Activated T-helper 1 cell treated with anti-CD3 and anti-CD28 coated beads, Interleukin-12 subunit alpha, Interleukin-12 subunit beta, Interleukin-2, Interleukin-4 antibody, amounts not matched to agents 30 ng/mL and 10 ng/mL and 1 ng/mL, durations not matched to agents 14 hours and 24 hours and 36 hours (primary cell): ENCODE measurements at regions not wholly inside any gene's neighbourhood (a gene's known extent, or its start where the extent isn't known, plus 50 kb on each side); places are given as distances from the start of the nearest gene placed in this dataset.

ENCODE experiments used
- DNase-seq: peaks from one replicate; pipeline ENCODE4 v3.0.0; 2021; ENCODE audit warnings: low spot score
- H3K27ac Mint-ChIP-seq: one replicate; pipeline ENCODE4 v1.8.0; 2021; ENCODE audit warnings: mild to moderate bottlenecking, mixed read lengths
- H3K27me3 Mint-ChIP-seq: one replicate; pipeline ENCODE4 v1.8.0; 2022; ENCODE audit warnings: mild to moderate bottlenecking, moderate library complexity, mixed read lengths; ENCODE audit not compliant: insufficient read depth
- H3K36me3 Mint-ChIP-seq: one replicate; pipeline ENCODE4 v1.8.0; 2021; ENCODE audit warnings: low read depth, mixed read lengths
- H3K4me1 Mint-ChIP-seq: one replicate; pipeline ENCODE4 v1.8.0; 2021; ENCODE audit warnings: low read depth, mixed read lengths
- H3K4me3 Mint-ChIP-seq: one replicate; pipeline ENCODE4 v1.8.0; 2021; ENCODE audit warnings: mild to moderate bottlenecking, moderate library complexity, mixed read lengths
- H3K9me3 Mint-ChIP-seq: one replicate; pipeline ENCODE4 v1.8.0; 2021; ENCODE audit warnings: mixed read lengths
- intact Hi-C: fragments of 100-400 bp; cut with micrococcal nuclease; formaldehyde crosslinking; loops from one replicate; pipeline ENCODE4 v1.15.1; 2024

DNA sequence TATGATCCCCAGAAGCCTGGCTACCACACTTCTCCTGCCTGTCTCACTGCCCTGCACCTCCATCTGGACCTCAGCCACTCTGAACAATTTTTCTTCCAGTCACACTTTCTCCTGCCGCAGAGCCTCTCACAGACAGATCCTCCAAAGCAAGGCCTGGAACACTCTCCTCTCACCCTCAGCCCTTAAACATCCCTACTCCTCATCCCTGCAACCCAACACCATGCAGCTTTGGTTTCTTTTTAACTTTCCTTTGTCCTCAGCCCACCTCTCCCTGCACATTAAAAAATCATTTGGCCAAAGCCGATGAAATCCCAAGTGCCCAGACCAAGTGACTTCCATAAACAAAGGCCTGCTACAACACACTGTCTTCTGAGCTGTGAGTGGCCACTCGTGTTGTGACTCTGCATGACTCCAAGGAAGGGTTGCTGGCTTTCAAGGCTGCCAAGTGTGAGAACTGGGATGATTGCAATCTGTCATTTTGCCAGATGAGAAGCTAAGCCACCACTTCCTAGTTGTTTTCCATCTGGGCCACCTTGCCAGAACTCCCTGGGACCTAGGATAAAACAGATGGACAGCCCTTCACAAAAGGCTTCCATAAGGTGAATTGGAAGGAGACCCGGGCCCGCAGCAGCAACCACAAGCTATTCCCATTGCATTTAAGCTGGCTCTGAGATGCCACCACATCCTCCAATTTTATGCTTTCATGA, 144.4 kb upstream of the SSTR4 start:
- peaks cover 4% of the 10 kb centered on the region for H3K9me3 Mint-ChIP-seq
- H3K4me3 Mint-ChIP-seq = no peak overlapping the region
- intact Hi-C loops = no loop called here
- H3K27me3 Mint-ChIP-seq = peaks cover 3% of the 10 kb centered on the region
- H3K4me1 Mint-ChIP-seq = no peaks in the 10 kb centered on the region
- no peak for DNase-seq
- no peaks in the 10 kb centered on the region for H3K36me3 Mint-ChIP-seq
- H3K27ac Mint-ChIP-seq = no peak overlapping the region

DNA sequence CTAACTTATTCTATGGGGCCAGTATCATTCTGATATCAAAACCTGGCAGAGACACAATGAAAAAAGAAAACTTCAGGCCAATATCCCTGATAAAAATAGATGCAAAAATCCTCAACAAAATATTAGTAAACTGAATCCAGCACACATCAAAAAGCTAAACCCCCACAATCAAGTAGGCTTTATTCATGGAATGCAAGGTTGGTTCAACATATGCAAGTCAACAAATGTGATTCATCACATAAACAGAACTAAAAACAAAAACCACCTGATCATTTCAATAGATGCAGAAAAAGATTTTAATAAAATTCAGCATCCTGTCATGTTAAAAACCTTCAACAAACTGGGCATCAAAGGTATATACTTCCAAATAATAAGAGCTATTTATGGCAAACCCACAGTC, 133.9 kb upstream of the SSTR4 start:
- DNase-seq = no peak
- H3K9me3 Mint-ChIP-seq = peaks cover 27% of the 10 kb centered on the region
- intact Hi-C loops = no loop called here
- no peaks in the 10 kb centered on the region for H3K4me1 Mint-ChIP-seq
- no peak overlapping the region for H3K4me3 Mint-ChIP-seq
- H3K27me3 Mint-ChIP-seq = no peaks in the 10 kb centered on the region
- no peak overlapping the region for H3K27ac Mint-ChIP-seq
- H3K36me3 Mint-ChIP-seq = no peaks in the 10 kb centered on the region

DNA sequence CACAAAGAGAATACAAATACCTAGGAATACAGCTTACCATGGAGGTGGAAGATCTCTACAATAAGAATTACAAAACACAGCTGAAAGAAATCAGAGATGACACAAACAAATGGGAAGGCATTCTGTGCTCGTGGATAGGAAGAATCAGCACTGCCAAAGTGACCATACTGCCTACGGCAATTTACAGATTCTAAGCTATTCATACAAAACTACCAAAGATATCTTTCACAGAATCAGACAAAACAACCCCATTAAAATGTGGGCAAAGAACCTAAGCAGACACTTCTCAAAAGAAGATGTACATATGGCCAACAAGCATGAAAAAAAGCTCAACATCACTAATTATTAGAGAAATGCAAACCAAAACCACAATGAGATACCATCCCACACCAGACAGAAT, 133.2 kb upstream of the SSTR4 start:
- H3K36me3 Mint-ChIP-seq = no peaks in the 10 kb centered on the region
- H3K4me1 Mint-ChIP-seq = no peaks in the 10 kb centered on the region
- H3K4me3 Mint-ChIP-seq = no peak overlapping the region

DNA sequence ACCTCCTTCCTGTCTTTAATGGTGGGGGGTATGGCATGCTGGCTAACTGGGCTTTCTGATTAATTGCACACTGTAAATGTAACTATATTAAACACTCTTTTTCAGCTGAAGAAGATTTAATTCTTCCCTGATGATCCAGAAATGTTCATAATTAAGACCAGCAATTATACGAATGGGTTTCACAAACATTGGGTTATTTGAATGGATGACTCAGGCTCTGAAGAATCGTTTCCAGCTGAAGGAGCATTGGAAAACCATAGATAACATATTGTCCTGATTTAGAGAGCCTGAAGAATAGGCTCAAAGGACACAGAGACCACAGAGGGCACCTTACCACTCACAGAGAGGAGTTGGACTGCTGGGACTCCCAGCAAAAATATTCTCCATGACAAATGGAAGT, 130.7 kb upstream of the SSTR4 start:
- Mint-ChIP-seq H3K36me3 (no peaks in the 10 kb centered on the region), H3K27ac (no peak overlapping the region), H3K4me3 (no peak overlapping the region), H3K9me3 (peaks cover 22% of the 10 kb centered on the region), H3K4me1 (no peaks in the 10 kb centered on the region), H3K27me3 (no peaks in the 10 kb centered on the region)
- no peak for DNase-seq
- intact Hi-C loops = no loop called here

More for the DNA sequence above, 133.2 kb upstream of the SSTR4 start:
- peaks cover 24% of the 10 kb centered on the region for H3K9me3 Mint-ChIP-seq
- no peak overlapping the region for H3K27ac Mint-ChIP-seq
- DNase-seq = no peak
- no peaks in the 10 kb centered on the region for H3K27me3 Mint-ChIP-seq
- intact Hi-C loops = no loop called here

DNA sequence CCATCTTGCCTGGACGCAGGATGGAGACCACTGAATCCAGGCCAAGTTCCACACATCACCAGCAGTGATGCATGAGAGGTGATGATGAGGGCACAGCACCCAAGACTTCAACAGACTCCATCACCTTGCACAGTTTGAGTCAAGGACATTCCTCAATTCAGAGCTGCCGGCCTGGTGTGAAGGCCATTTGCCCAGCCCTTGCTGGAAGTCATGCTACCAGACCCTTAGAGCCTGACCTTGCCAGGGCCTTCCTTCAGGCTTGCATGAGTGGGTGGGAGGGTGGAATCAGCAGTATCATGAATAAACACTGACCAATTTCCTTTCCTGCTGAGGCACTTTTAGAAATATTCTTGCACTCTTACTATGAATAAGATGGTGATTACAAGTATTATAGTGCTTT, 130.2 kb upstream of the SSTR4 start:
- Mint-ChIP-seq H3K36me3 (no peaks in the 10 kb centered on the region), H3K4me1 (no peaks in the 10 kb centered on the region), H3K27ac (no peak overlapping the region), H3K9me3 (peaks cover 19% of the 10 kb centered on the region), H3K27me3 (no peaks in the 10 kb centered on the region), H3K4me3 (no peak overlapping the region)
- DNase-seq = no peak
- intact Hi-C loops = no loop called here

DNA sequence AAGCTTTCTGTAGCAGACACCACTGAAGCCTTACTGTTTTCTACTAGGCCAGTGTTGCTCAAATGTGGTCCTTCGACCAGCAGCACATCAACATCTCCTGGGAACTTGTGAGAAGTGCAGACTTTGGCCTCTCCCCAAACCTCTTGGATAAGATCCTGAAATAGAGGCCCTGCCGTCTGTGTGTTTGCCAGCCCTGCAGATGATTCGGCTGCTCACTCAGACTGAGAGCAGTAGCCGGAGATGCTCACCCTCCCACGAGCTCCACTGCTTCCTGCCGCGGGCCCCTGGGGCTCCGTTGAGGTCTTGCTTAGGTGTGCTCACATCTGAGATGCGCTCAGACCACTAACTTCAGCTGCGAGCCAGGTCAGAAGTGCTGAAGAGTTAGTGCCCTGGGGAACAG, 129.5 kb upstream of the SSTR4 start:
- Mint-ChIP-seq H3K36me3 (no peaks in the 10 kb centered on the region), H3K27me3 (no peaks in the 10 kb centered on the region), H3K9me3 (peaks cover 12% of the 10 kb centered on the region), H3K27ac (no peak overlapping the region), H3K4me3 (no peak overlapping the region), H3K4me1 (no peaks in the 10 kb centered on the region)
- intact Hi-C loops = no loop called here
- DNase-seq = no peak

DNA sequence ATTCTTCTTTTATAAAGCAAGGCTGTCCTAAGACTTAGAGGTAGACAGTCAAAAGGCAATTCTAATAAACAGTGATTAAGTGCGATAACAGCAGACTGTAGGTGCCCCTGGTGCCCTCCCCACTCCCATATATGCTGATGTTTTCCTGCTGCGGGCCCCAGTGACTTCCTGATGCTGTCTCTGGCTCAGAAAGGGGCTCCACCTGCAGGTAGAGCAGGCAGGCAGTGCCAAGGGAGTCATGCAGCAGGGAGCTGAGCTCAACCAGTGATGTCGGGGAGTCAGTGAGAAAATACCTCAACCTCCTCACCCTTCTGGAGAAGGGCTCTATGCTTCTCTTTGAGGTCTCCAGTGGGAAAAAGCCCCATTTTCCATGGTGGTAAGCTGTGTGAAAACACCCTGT, 126.7 kb upstream of the SSTR4 start:
- H3K4me1 Mint-ChIP-seq = no peaks in the 10 kb centered on the region
- H3K4me3 Mint-ChIP-seq = no peak overlapping the region
- no peaks in the 10 kb centered on the region for H3K27me3 Mint-ChIP-seq
- no peak for DNase-seq
- no peaks in the 10 kb centered on the region for H3K36me3 Mint-ChIP-seq
- no peaks in the 10 kb centered on the region for H3K9me3 Mint-ChIP-seq
- no peak overlapping the region for H3K27ac Mint-ChIP-seq
- intact Hi-C loops = no loop called here

DNA sequence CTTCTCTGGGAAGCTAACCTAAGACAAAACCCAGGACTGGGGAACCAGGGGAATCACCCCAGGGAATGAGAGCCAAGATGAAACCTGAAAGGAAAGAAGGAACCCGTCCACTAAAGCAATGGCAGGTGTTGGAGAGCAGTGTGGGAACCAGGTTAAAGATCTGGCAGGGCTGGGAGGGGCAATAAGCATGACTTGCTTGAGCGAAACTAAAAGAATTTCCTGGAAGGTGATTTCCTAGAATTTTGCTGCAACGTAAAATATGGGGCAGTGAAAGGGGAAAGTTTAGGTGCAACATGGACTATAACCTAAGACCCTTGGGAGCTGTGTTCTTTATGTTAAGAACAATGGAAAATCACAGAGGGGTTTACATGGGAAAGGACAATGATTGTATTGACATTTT, 126.2 kb upstream of the SSTR4 start:
- Mint-ChIP-seq H3K36me3 (no peaks in the 10 kb centered on the region), H3K4me3 (no peak overlapping the region), H3K27me3 (no peaks in the 10 kb centered on the region), H3K27ac (no peak overlapping the region), H3K9me3 (no peaks in the 10 kb centered on the region), H3K4me1 (no peaks in the 10 kb centered on the region)
- DNase-seq = no peak
- intact Hi-C loops = no loop called here

DNA sequence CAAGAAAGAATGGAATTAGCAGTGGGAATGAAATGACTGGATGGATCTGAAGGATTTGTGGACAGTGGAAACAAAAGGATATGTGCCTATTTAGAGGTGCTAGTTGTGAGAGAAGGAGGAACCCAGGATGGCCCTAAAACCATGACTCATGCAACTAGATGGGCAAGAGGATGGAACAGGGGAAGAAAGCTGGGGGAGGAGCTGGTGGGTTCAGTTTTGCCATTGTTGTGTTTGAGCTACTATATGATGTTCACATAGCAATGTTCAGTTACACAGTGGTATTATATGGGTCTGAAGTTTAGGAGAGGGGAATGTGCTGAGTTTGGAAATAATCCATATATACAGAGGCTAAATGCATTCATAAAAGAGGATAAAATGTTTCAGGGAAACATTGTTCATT, 125.7 kb upstream of the SSTR4 start:
- Mint-ChIP-seq H3K36me3 (no peaks in the 10 kb centered on the region), H3K9me3 (no peaks in the 10 kb centered on the region), H3K27ac (no peak overlapping the region), H3K4me1 (no peaks in the 10 kb centered on the region), H3K27me3 (no peaks in the 10 kb centered on the region), H3K4me3 (no peak overlapping the region)
- intact Hi-C loops = no loop called here
- no peak for DNase-seq

DNA sequence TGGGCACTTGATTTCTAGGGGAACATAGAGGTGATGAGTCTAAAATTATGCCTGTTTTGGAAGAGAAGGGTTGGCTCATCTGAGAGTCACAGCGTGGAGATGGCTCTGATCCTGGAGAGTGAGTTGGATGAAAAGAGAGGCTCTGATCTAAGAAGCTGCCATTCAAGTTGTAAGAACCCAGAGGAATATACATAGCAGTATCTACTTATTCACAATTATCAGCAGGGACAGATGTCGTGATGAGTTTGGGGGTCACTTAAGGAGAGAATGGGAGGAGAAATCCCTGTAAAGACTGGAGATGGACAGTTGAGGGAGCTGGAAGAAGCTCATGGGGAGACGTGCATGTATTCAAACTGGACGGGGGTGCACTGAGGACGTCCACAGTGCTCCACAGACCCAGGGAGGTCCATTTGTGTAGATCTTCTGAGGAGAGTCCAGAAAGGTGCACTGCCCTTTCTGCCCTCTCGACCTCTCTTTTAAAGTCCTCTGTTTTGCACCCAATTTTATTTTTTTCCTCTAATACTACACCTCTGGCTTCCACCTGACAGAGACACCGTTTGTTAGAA, 124.7 kb upstream of the SSTR4 start:
- no peaks in the 10 kb centered on the region for H3K36me3 Mint-ChIP-seq

DNA sequence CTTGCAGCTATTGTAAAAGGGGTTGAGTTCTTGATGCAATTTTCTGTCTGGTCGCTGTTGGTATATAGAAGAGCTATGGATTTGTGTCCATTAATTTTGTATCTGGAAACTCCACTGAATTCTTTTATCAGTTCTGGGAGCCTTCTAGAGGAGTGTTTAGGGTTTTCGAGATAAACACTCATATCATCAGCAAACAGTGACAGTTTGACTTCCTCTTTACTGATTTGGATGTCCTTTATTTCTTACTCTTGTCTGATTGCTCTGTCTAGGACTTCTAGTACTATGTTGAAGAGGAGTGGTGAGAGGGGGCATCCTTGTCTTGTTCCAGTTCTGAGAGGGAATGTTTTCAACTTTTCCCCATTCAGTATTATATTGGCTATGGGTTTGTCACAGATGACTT, 120.8 kb upstream of the SSTR4 start:
- no peak overlapping the region for H3K4me3 Mint-ChIP-seq
- H3K36me3 Mint-ChIP-seq = no peaks in the 10 kb centered on the region
- peaks cover 7% of the 10 kb centered on the region for H3K9me3 Mint-ChIP-seq
- H3K4me1 Mint-ChIP-seq = no peaks in the 10 kb centered on the region
- intact Hi-C loops = no loop called here
- H3K27me3 Mint-ChIP-seq = no peaks in the 10 kb centered on the region
- no peak overlapping the region for H3K27ac Mint-ChIP-seq
- DNase-seq = no peak

More for the DNA sequence above, 124.7 kb upstream of the SSTR4 start:
- no peaks in the 10 kb centered on the region for H3K4me1 Mint-ChIP-seq
- H3K27me3 Mint-ChIP-seq = no peaks in the 10 kb centered on the region
- DNase-seq = no peak
- intact Hi-C loops = no loop called here
- H3K9me3 Mint-ChIP-seq = peaks cover 4% of the 10 kb centered on the region
- no peak overlapping the region for H3K4me3 Mint-ChIP-seq
- no peak overlapping the region for H3K27ac Mint-ChIP-seq

DNA sequence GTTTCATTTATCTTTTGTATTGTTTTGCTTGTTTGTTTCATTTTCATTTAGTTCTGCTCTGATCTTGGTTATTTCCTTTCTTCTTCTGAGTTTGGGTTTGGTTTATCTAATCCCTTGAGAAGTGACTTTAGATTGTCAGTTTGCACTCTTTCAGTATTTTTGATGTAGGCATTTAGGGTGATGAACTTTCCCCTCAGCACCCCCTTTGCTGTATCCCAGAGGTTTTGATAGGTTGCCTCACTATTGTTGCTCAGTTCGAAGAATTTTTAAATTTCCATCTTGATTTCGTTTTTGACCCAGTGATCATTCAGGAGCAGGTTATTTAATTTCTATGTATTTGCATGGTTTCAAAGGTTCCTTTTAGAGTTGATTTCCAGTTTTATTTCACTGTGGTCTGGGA, 119.6 kb upstream of the SSTR4 start:
- DNase-seq = no peak
- Mint-ChIP-seq H3K27me3 (no peaks in the 10 kb centered on the region), H3K9me3 (peaks cover 7% of the 10 kb centered on the region), H3K4me3 (no peak overlapping the region), H3K27ac (no peak overlapping the region), H3K4me1 (no peaks in the 10 kb centered on the region), H3K36me3 (no peaks in the 10 kb centered on the region)
- intact Hi-C loops = no loop called here

DNA sequence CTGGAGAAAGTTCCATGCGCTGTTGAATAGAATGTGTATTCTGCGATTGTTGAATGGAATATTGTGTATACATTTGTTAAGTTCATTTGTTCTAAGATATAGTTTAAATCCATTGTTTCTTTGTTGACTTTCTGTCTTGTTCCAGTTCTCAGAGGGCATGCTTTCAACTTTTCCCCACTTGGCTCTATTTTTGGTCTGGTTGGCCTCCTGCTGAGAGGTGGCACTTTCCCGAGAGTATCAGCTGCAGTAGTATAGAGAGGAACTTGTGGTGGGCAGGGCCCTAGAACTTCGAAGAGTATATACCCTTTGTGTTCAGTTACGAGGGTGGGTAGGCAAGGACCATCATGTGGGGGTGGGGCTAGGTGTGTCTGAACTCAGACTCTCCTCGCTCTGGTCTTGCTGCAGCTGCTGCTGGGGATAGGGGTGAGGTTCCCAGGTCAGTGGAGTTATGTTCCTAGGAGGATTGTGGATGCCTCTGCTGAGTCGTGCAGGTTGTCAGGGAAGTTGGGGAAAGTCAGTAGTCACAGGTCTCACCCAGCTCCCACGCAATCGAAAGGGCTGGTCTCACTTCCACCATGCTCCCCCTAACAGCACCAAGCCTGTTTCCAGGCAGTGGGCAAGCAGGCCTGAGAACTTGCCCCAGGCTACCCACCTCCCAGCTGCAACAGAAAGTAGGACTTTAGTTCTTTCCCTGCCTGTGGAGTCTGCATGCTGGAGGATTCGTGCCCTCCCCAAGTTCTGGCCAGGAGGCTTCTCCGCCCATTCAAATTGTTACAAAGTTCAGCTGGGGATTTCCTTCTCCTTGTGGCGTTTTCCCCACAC, 118.9 kb upstream of the SSTR4 start:
- Mint-ChIP-seq H3K4me1 (peaks cover 5% of the 10 kb centered on the region), H3K27ac (no peak overlapping the region), H3K4me3 (no peak overlapping the region), H3K27me3 (no peaks in the 10 kb centered on the region), H3K36me3 (no peaks in the 10 kb centered on the region), H3K9me3 (peaks cover 7% of the 10 kb centered on the region)
- intact Hi-C loops = no loop called here
- no peak for DNase-seq
